ENCODE measurements at regions not wholly inside any gene's neighbourhood (a gene's known extent, or its start where the extent isn't known, plus 50 kb on each side); places are given as distances from the start of the nearest gene placed in this dataset.

- dilution Hi-C loops (cut with MboI; ENCODE audit: extremely low pct_ligation_motif_present, low sequenced_read_pairs): no loop called here
- POLR2A ChIA-PET: no interaction called here
- Histone ChIP-seq H4K20me1 (replicated peaks; ENCODE audit: control insufficient read depth, extremely low read depth, insufficient read depth, low read length) (no peaks in the 10 kb centered on the region), H3K4me1 (ENCODE audit: control insufficient read depth, extremely low read depth, insufficient read depth, low read length) (peaks cover 2% of the 10 kb centered on the region), H3K27me3 (ENCODE audit: control insufficient read depth in 2 of 2, insufficient read depth in 2 of 2, low read length in 2 of 2) (peaks cover 0 to 6% of the 10 kb centered on the region in 2 experiments), H3K9me3 (replicated peaks; ENCODE audit: control insufficient read depth, insufficient read depth, low read length) (no peaks in the 10 kb centered on the region), H3K4me2 (ENCODE audit: insufficient read depth, low read length) (no peak overlapping the region), H3K36me3 (ENCODE audit: control insufficient read depth in 2 of 2, extremely low read depth in 1 of 2, insufficient read depth in 2 of 2, low read length in 2 of 2) (no peaks in the 10 kb centered on the region), H3K79me2 (ENCODE audit: control insufficient read depth, insufficient read depth, low read length) (no peaks in the 10 kb centered on the region), H3K4me3 (replicated peaks in 1 of 3; ENCODE audit: insufficient read depth in 1 of 3, low read depth in 1 of 3, low read length in 3 of 3) (no peak overlapping the region), H2AFZ (ENCODE audit: low read depth, low read length) (no peak overlapping the region), H3K27ac (ENCODE audit: insufficient read depth, low read depth, low read length) (no peak overlapping the region), H3K9ac (replicated peaks; ENCODE audit: extremely low read depth, insufficient read depth, low read length) (no peak overlapping the region), H3K9me1 (replicated peaks; ENCODE audit: control insufficient read depth, extremely low read depth, insufficient read depth, low read length) (no peaks in the 10 kb centered on the region)
- no peak for DNase-seq (ENCODE audit: low read depth, low spot score)
- intact Hi-C loops (cut with micrococcal nuclease): no loop called here
- CTCF ChIA-PET: no interaction called here
- no peak for FAIRE-seq
- BruUV-seq (replicated peaks): no TSS peak
- TF ChIP-seq GATA2 (IDR thresholded peaks at IDR 0.05; ENCODE audit: insufficient read depth, insufficient read length, low read depth, low read length): no peak
- no peak for TF ChIP-seq FOS (IDR thresholded peaks at IDR 0.05; ENCODE audit: borderline replicate concordance, insufficient read depth, low read length)
- no peak for TF ChIP-seq MAX (IDR thresholded peaks at IDR 0.05; ENCODE audit: insufficient read depth, insufficient read length)
- no peak for TF ChIP-seq JUN (IDR thresholded peaks at IDR 0.05; ENCODE audit: borderline replicate concordance, insufficient read depth, insufficient read length, low read depth)
- no peak for TF ChIP-seq MYC (IDR thresholded peaks at IDR 0.05; ENCODE audit: low read depth, low read length)
- TF ChIP-seq EZH2 (IDR thresholded peaks at IDR 0.05; ENCODE audit: borderline replicate concordance, low read depth, low read length, severe bottlenecking): no peak
- TF ChIP-seq CTCF (IDR thresholded peaks at IDR 0.05; ENCODE audit: extremely low read depth in 1 of 2, insufficient read depth in 1 of 2, low read depth in 1 of 2, low read length in 2 of 2): no peak
- no peak for TF ChIP-seq POLR2A (IDR thresholded peaks at IDR 0.05; ENCODE audit: low read depth, low read length)
- no peak for TF ChIP-seq POLR2AphosphoS5 (IDR thresholded peaks at IDR 0.05; ENCODE audit: insufficient read depth, low read depth, low read length)
These were observed 96.8 kb upstream of the LMO4 start for GRCh38 chr1:87231703-87232367.
